ENCODE measurements at regions not wholly inside any gene's neighbourhood (a gene's known extent, or its start where the extent isn't known, plus 50 kb on each side); places are given as distances from the start of the nearest gene placed in this dataset.

DNA sequence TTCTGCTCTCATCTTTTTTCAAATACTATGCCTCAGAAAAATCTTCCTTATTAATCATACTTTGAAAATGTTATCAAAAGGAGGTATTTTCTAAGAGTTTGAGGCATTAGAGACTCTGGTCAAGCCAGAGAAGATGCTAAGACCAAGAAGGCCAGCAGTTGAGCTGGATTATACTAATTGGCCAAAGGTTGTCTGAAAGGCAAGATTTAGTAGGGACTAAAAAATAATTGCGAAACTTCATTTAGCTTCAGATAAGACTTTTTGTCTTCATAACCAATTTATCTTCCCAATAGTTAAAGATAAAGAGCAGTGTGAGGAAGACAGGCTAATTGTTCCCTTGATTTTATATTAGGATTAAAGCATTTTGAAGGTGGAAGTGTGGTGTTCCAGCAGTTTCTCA lies 1412.4 kb upstream of the PCDH7 start:
- 92 to 95% methylated on average over 1 of the region's 1 CpG for WGBS, 2 donors
- no peak for ATAC-seq (ENCODE audit: low FRiP score)
- intact Hi-C loops (cut with DNase I) = no loop called here

DNA sequence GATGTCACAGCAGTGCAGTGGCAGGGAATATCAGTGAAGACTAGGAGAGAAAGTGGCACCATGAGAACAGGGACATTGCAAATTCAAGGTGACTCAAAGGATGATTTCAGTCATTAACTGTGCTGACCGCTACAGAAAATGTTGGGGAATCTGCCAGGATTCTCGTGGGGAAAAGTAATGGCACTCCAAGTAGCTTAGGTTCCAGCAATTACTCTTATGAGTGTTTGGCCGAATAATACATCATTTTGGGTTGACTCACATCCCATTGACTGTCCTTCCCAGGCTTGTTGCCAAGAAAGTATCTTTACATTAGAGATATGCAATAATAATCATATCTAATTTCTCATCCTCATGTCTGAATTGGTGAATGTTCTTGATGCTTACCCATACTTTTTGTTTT lies 1411.1 kb upstream of the PCDH7 start:
- DNase-seq (no peak), ATAC-seq (ENCODE audit: low FRiP score) (no peak)
- Histone ChIP-seq H3K27me3 (ENCODE audit: control insufficient read depth in 1 of 2, insufficient read depth in 2 of 2, low read length in 1 of 2) (no peaks in the 10 kb centered on the region), H3K27ac (ENCODE audit: low read depth in 1 of 2, low read length in 2 of 2) (no peak overlapping the region), H3K9me3 (ENCODE audit: control insufficient read depth, low read length) (no peaks in the 10 kb centered on the region), H3K36me3 (ENCODE audit: control insufficient read depth in 1 of 2, insufficient read depth in 2 of 2, low read length in 1 of 2) (no peaks in the 10 kb centered on the region), H3K4me3 (ENCODE audit: low read length in 2 of 2) (no peak overlapping the region), H3K4me1 (ENCODE audit: control insufficient read depth in 1 of 2, insufficient read depth in 2 of 2, low read length in 2 of 2) (no peaks in the 10 kb centered on the region)
- intact Hi-C loops (cut with DNase I) = no loop called here
- 65 to 74% methylated on average over 3 of the region's 3 CpGs for whole genome bisulfite sequencing, 2 donors

More for the DNA sequence above, 1412.4 kb upstream of the PCDH7 start:
- no peaks in the 10 kb centered on the region for H3K4me1 ChIP-seq (ENCODE audit: control insufficient read depth in 1 of 2, insufficient read depth in 2 of 2, low read length in 2 of 2)
- H3K27me3 ChIP-seq (ENCODE audit: control insufficient read depth in 1 of 2, insufficient read depth in 2 of 2, low read length in 1 of 2) = no peaks in the 10 kb centered on the region
- DNase-seq = no peak
- no peak overlapping the region for H3K4me3 ChIP-seq (ENCODE audit: low read length in 2 of 2)
- H3K27ac ChIP-seq (ENCODE audit: low read depth in 1 of 2, low read length in 2 of 2) = no peak overlapping the region
- no peaks in the 10 kb centered on the region for H3K9me3 ChIP-seq (ENCODE audit: control insufficient read depth, low read length)
- no peaks in the 10 kb centered on the region for H3K36me3 ChIP-seq (ENCODE audit: control insufficient read depth in 1 of 2, insufficient read depth in 2 of 2, low read length in 1 of 2)

- intact Hi-C loops (cut with DNase I) = no loop called here
- no peak overlapping the region for H3K27ac ChIP-seq (ENCODE audit: low read depth in 1 of 2, low read length in 2 of 2)
- no peak for DNase-seq
- no peak overlapping the region for H3K4me3 ChIP-seq (ENCODE audit: low read length in 2 of 2)
- no peaks in the 10 kb centered on the region for H3K9me3 ChIP-seq (ENCODE audit: control insufficient read depth, low read length)
- H3K4me1 ChIP-seq (ENCODE audit: control insufficient read depth in 1 of 2, insufficient read depth in 2 of 2, low read length in 2 of 2) = no peaks in the 10 kb centered on the region
- no peaks in the 10 kb centered on the region for H3K27me3 ChIP-seq (ENCODE audit: control insufficient read depth in 1 of 2, insufficient read depth in 2 of 2, low read length in 1 of 2)
- H3K36me3 ChIP-seq (ENCODE audit: control insufficient read depth in 1 of 2, insufficient read depth in 2 of 2, low read length in 1 of 2) = no peaks in the 10 kb centered on the region
- no peak for ATAC-seq (ENCODE audit: low FRiP score)
Measured at GRCh38 chr4:29310252-29310651, 1409.9 kb upstream of the PCDH7 start.

DNA sequence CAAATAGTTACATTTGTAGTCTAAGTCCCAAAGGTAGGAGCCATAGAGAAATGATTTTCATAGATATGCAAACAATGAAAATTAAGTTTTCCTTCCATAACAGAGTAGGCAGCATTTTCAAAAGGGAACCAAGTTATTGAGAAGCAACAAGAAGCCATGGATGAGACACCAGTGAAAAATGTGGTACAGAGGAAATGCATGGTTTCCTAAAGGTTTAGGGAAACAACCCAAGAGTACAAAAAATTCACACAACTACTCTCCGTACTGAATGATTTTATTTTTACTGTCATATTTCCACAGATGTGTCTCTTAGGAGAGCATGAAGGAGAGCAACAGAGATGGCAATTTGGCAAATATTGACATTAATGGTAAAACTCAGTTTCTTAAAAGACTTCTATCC lies 1408.9 kb upstream of the PCDH7 start:
- intact Hi-C loops (cut with DNase I) = no loop called here
- Histone ChIP-seq H3K36me3 (ENCODE audit: control insufficient read depth in 1 of 2, insufficient read depth in 2 of 2, low read length in 1 of 2) (no peaks in the 10 kb centered on the region), H3K9me3 (ENCODE audit: control insufficient read depth, low read length) (no peaks in the 10 kb centered on the region), H3K27me3 (ENCODE audit: control insufficient read depth in 1 of 2, insufficient read depth in 2 of 2, low read length in 1 of 2) (no peaks in the 10 kb centered on the region), H3K4me3 (ENCODE audit: low read length in 2 of 2) (no peak overlapping the region), H3K4me1 (ENCODE audit: control insufficient read depth in 1 of 2, insufficient read depth in 2 of 2, low read length in 2 of 2) (no peaks in the 10 kb centered on the region), H3K27ac (ENCODE audit: low read depth in 1 of 2, low read length in 2 of 2) (no peak overlapping the region)
- no peak for DNase-seq
- ATAC-seq (ENCODE audit: low FRiP score) = no peak
- 40 to 51% methylated on average over 1 of the region's 1 CpG for WGBS, 2 donors

DNA sequence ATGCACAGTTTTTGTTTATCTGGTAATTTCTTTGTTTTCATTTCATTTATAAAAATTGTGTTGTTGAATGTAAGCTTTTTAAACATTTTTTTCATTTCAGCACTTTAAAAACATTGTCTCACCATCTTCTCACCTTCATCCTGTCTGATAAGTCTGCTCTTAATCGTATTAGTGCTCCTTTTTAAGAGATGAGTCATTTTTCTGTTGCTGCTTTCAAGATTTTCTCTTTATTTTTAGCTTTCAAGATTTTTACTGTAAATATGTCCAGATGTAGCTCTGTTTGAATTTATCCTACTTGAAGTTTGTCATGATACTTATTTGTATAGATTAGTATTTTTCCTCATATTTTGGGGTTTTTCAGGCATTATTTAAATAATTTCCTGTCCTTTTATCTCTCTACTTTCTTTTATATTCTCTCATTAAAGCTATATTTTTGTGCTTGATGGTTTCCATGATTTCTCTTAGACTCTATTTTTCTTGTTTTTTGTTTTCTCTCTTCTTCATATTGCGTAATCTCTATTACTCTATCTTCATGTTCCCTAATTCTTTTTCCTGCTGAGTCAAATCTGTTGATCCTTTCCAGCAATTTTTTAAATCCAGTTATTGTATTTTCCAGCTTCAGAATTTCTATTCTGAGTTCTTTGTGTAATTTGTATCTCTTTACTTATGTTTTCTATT lies 1400.4 kb upstream of the PCDH7 start:
- Histone ChIP-seq H3K9me3 (ENCODE audit: control insufficient read depth, low read length) (no peaks in the 10 kb centered on the region), H3K27ac (ENCODE audit: low read depth in 1 of 2, low read length in 2 of 2) (no peak overlapping the region), H3K4me3 (ENCODE audit: low read length in 2 of 2) (no peak overlapping the region), H3K27me3 (ENCODE audit: control insufficient read depth in 1 of 2, insufficient read depth in 2 of 2, low read length in 1 of 2) (no peaks in the 10 kb centered on the region), H3K4me1 (ENCODE audit: control insufficient read depth in 1 of 2, insufficient read depth in 2 of 2, low read length in 2 of 2) (no peaks in the 10 kb centered on the region), H3K36me3 (ENCODE audit: control insufficient read depth in 1 of 2, insufficient read depth in 2 of 2, low read length in 1 of 2) (no peaks in the 10 kb centered on the region)
- DNase-seq (no peak), ATAC-seq (ENCODE audit: low FRiP score) (no peak)
- intact Hi-C loops (cut with DNase I) = no loop called here
- WGBS, 2 donors = 70 to 77% methylated on average over 2 of the region's 2 CpGs

- WGBS, 2 donors = 13 to 16% methylated on average over 6 of the region's 6 CpGs
- no peak for ATAC-seq (ENCODE audit: low FRiP score)
- intact Hi-C loops (cut with DNase I) = no loop called here
Measured at GRCh38 chr4:29320947-29321620, 1399.1 kb upstream of the PCDH7 start.

DNA sequence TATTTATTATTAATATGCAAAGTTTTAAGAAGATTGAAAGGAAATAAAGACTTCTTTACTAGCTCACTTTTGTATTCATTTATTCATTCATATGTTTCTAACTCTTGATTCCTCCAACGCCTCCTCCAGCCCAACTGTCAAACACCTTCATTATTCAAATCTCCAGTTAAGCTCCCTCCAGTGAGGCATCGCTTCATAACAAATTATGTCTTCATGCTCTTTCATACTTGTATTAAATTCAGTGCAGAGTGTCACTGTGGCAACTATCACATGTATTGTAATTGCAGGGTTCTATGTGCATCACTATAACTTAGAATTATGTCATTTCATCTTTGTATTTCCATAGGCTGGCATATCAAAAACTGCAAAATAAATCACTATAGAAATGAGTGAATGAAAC lies 1394.2 kb upstream of the PCDH7 start:
- no peaks in the 10 kb centered on the region for H3K36me3 ChIP-seq (ENCODE audit: control insufficient read depth in 1 of 2, insufficient read depth in 2 of 2, low read length in 1 of 2)
- no peak for DNase-seq

More at GRCh38 chr4:29320947-29321620, 1399.1 kb upstream of the PCDH7 start:
- Histone ChIP-seq H3K36me3 (ENCODE audit: control insufficient read depth in 1 of 2, insufficient read depth in 2 of 2, low read length in 1 of 2) (no peaks in the 10 kb centered on the region), H3K4me3 (ENCODE audit: low read length in 2 of 2) (no peak overlapping the region), H3K9me3 (ENCODE audit: control insufficient read depth, low read length) (no peaks in the 10 kb centered on the region), H3K27ac (ENCODE audit: low read depth in 1 of 2, low read length in 2 of 2) (no peak overlapping the region), H3K4me1 (ENCODE audit: control insufficient read depth in 1 of 2, insufficient read depth in 2 of 2, low read length in 2 of 2) (no peaks in the 10 kb centered on the region), H3K27me3 (ENCODE audit: control insufficient read depth in 1 of 2, insufficient read depth in 2 of 2, low read length in 1 of 2) (no peaks in the 10 kb centered on the region)
- no peak for DNase-seq

GRCh38 chr4:29326816-29327215 lies 1393.4 kb upstream of the PCDH7 start:
- WGBS, 2 donors = 52 to 55% methylated on average over 2 of the region's 2 CpGs
- ATAC-seq (ENCODE audit: low FRiP score) = no peak
- no peaks in the 10 kb centered on the region for H3K36me3 ChIP-seq (ENCODE audit: control insufficient read depth in 1 of 2, insufficient read depth in 2 of 2, low read length in 1 of 2)
- H3K4me1 ChIP-seq (ENCODE audit: control insufficient read depth in 1 of 2, insufficient read depth in 2 of 2, low read length in 2 of 2) = no peaks in the 10 kb centered on the region
- H3K9me3 ChIP-seq (ENCODE audit: control insufficient read depth, low read length) = no peaks in the 10 kb centered on the region
- H3K27me3 ChIP-seq (ENCODE audit: control insufficient read depth in 1 of 2, insufficient read depth in 2 of 2, low read length in 1 of 2) = no peaks in the 10 kb centered on the region
- DNase-seq = no peak
- H3K27ac ChIP-seq (ENCODE audit: low read depth in 1 of 2, low read length in 2 of 2) = no peak overlapping the region
- intact Hi-C loops (cut with DNase I) = no loop called here
- no peak overlapping the region for H3K4me3 ChIP-seq (ENCODE audit: low read length in 2 of 2)

More for the DNA sequence above, 1394.2 kb upstream of the PCDH7 start:
- no peaks in the 10 kb centered on the region for H3K4me1 ChIP-seq (ENCODE audit: control insufficient read depth in 1 of 2, insufficient read depth in 2 of 2, low read length in 2 of 2)
- intact Hi-C loops (cut with DNase I) = no loop called here
- H3K27ac ChIP-seq (ENCODE audit: low read depth in 1 of 2, low read length in 2 of 2) = no peak overlapping the region
- no peak overlapping the region for H3K4me3 ChIP-seq (ENCODE audit: low read length in 2 of 2)
- WGBS, 2 donors = 81% methylated on average over 2 of the region's 2 CpGs
- H3K27me3 ChIP-seq (ENCODE audit: control insufficient read depth in 1 of 2, insufficient read depth in 2 of 2, low read length in 1 of 2) = no peaks in the 10 kb centered on the region
- H3K9me3 ChIP-seq (ENCODE audit: control insufficient read depth, low read length) = no peaks in the 10 kb centered on the region
- no peak for ATAC-seq (ENCODE audit: low FRiP score)

DNA sequence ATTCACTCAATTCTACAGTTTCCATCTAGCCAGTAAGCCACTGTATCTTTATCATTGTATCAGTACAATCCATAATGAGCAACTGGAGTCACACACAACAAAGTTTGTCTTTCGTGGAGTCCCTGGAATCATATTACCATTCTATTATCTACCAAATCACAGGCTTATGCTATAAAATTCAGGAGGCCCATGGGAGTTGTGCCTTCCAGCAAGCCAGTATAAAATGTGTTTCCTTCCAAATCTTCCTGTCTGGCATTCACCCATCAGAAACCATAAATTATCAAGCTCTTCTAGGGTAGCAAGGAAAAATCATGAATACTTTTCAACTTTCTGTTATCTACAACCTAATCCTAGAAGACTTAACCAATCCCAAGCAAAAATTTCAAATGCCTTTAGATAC lies 1383.3 kb upstream of the PCDH7 start:
- Histone ChIP-seq H3K36me3 (ENCODE audit: control insufficient read depth in 1 of 2, insufficient read depth in 2 of 2, low read length in 1 of 2) (no peaks in the 10 kb centered on the region), H3K4me3 (ENCODE audit: low read length in 2 of 2) (no peak overlapping the region), H3K9me3 (ENCODE audit: control insufficient read depth, low read length) (no peaks in the 10 kb centered on the region), H3K27ac (ENCODE audit: low read depth in 1 of 2, low read length in 2 of 2) (no peak overlapping the region), H3K4me1 (ENCODE audit: control insufficient read depth in 1 of 2, insufficient read depth in 2 of 2, low read length in 2 of 2) (no peaks in the 10 kb centered on the region), H3K27me3 (ENCODE audit: control insufficient read depth in 1 of 2, insufficient read depth in 2 of 2, low read length in 1 of 2) (no peaks in the 10 kb centered on the region)
- 18 to 24% methylated on average over 1 of the region's 1 CpG for WGBS, 2 donors
- intact Hi-C loops (cut with DNase I) = no loop called here
- ATAC-seq (ENCODE audit: low FRiP score) (no peak), DNase-seq (no peak)
